PC-9 (cell line): ENCODE measurements at regions not wholly inside any gene's neighbourhood (a gene's known extent, or its start where the extent isn't known, plus 50 kb on each side); places are given as distances from the start of the nearest gene placed in this dataset.

Experiments used
- CTCF ChIP-seq: fragments of 200-600 bp; sonication (generic); conservative IDR thresholded peaks from 2 replicates; pipeline ENCODE4 v1.6.1; 2017; ENCODE audit warnings: mixed run types, antibody characterized with exemption, mild to moderate bottlenecking, moderate library complexity
- EZH2 ChIP-seq: fragments of 200-600 bp; sonication (generic); IDR thresholded peaks from 2 replicates; pipeline ENCODE4 v1.8.0; 2017; ENCODE audit warnings: antibody characterized with exemption, low read depth

GRCh38 chr3:30189900-30190299, 416.5 kb upstream of the TGFBR2 start:
- TF ChIP-seq CTCF (no peak), EZH2 (no peak)
